ENCODE measurements at regions not wholly inside any gene's neighbourhood (a gene's known extent, or its start where the extent isn't known, plus 50 kb on each side); places are given as distances from the start of the nearest gene placed in this dataset.

GRCh38 chr12:30835216-30835615 lies 80.5 kb upstream of the CAPRIN2 start:
- CTCF ChIA-PET = interaction anchor here (1.2 kb wide), 1 partner anchor 12 kb away, joined by 3 read pairs; no protein-coding TSS in a partner anchor

GRCh38 chr12:30830751-30831150 lies 76.0 kb upstream of the CAPRIN2 start:
- CTCF ChIA-PET = interaction anchor here (1.3 to 2.4 kb wide), 2 partner anchors 17 to 441 kb away, joined by 3 to 6 read pairs; no protein-coding TSS in a partner anchor
- POLR2A ChIA-PET = no interaction called here
- TF ChIP-seq CTCF (IDR thresholded peaks at IDR 0.05; ENCODE audit: control extremely low read depth, extremely low read depth, low read depth, missing control alignments) = no peak
- DNase-seq (ENCODE audit: extremely low spot score) = no peak

More at GRCh38 chr12:30835216-30835615, 80.5 kb upstream of the CAPRIN2 start:
- DNase-seq (ENCODE audit: extremely low spot score) = no peak
- POLR2A ChIA-PET = no interaction called here
- no peak for TF ChIP-seq CTCF (IDR thresholded peaks at IDR 0.05; ENCODE audit: control extremely low read depth, extremely low read depth, low read depth, missing control alignments)

GRCh38 chr12:30829876-30830275 lies 75.1 kb upstream of the CAPRIN2 start:
- CTCF ChIA-PET = interaction anchor here (1.0 to 2.4 kb wide), 5 partner anchors 14 to 442 kb away, joined by 3 to 6 read pairs (median 3); no protein-coding TSS in a partner anchor
- POLR2A ChIA-PET = interaction anchor here (0.5 kb wide), 1 partner anchor 30 kb away, joined by 3 read pairs; no protein-coding TSS in a partner anchor
- no peak for TF ChIP-seq CTCF (IDR thresholded peaks at IDR 0.05; ENCODE audit: control extremely low read depth, extremely low read depth, low read depth, missing control alignments)

GRCh38 chr12:30828686-30829085 lies 73.9 kb upstream of the CAPRIN2 start:
- no peak for DNase-seq (ENCODE audit: extremely low spot score)
- no peak for TF ChIP-seq CTCF (IDR thresholded peaks at IDR 0.05; ENCODE audit: control extremely low read depth, extremely low read depth, low read depth, missing control alignments)
- POLR2A ChIA-PET = no interaction called here
- CTCF ChIA-PET = no interaction called here

More at GRCh38 chr12:30829876-30830275, 75.1 kb upstream of the CAPRIN2 start:
- no peak for DNase-seq (ENCODE audit: extremely low spot score)

GRCh38 chr12:30827101-30828066 lies 72.6 kb upstream of the CAPRIN2 start:
- CTCF ChIA-PET = interaction anchor here (1.4 kb wide), 1 partner anchor 1307 kb away, joined by 5 read pairs; no protein-coding TSS in a partner anchor
- no peak for DNase-seq (ENCODE audit: extremely low spot score)
- POLR2A ChIA-PET = no interaction called here
- no peak for TF ChIP-seq CTCF (IDR thresholded peaks at IDR 0.05; ENCODE audit: control extremely low read depth, extremely low read depth, low read depth, missing control alignments)

GRCh38 chr12:30826276-30826675 lies 71.5 kb upstream of the CAPRIN2 start:
- POLR2A ChIA-PET = no interaction called here
- CTCF ChIA-PET = interaction anchor here (1.1 to 1.4 kb wide), 2 partner anchors 19 to 1306 kb away, joined by 5 read pairs; no protein-coding TSS in a partner anchor
- no peak for TF ChIP-seq CTCF (IDR thresholded peaks at IDR 0.05; ENCODE audit: control extremely low read depth, extremely low read depth, low read depth, missing control alignments)
- DNase-seq (ENCODE audit: extremely low spot score) = no peak

Data from GM10248 (cell line).